RPMI8226 (cell line): ENCODE measurements at regions not wholly inside any gene's neighbourhood (a gene's known extent, or its start where the extent isn't known, plus 50 kb on each side); places are given as distances from the start of the nearest gene placed in this dataset.

Source experiments
- DNase-seq: peaks from one replicate; pipeline ENCODE4 v3.0.0-alpha.2; 2015

- DNase-seq, result no peak
These were observed 277.4 kb upstream of the PITX2 start for GRCh38 chr4:110900213-110900769.

- DNase-seq, result no peak
These were observed 279.6 kb upstream of the PITX2 start for GRCh38 chr4:110902500-110902899.

- no peak for DNase-seq
These were observed 281.7 kb upstream of the PITX2 start for GRCh38 chr4:110904435-110905065.

GRCh38 chr4:110905367-110905766 is 282.5 kb upstream of the PITX2 start:
- no peak for DNase-seq

- DNase-seq, result no peak
These were observed 285.0 kb upstream of the PITX2 start for GRCh38 chr4:110907801-110908313.

- DNase-seq, result no peak
These were observed 291.9 kb upstream of the PITX2 start for GRCh38 chr4:110914791-110915190.

- DNase-seq, result no peak
These were observed 292.4 kb upstream of the PITX2 start for GRCh38 chr4:110915301-110915700.

- DNase-seq, result no peak
These were observed 293.6 kb upstream of the PITX2 start for GRCh38 chr4:110916505-110916904.

- no peak for DNase-seq
These were observed 295.0 kb upstream of the PITX2 start for GRCh38 chr4:110917835-110918234.

GRCh38 chr4:110920990-110921389 is 298.1 kb upstream of the PITX2 start:
- no peak for DNase-seq

GRCh38 chr4:110924761-110925160 is 301.9 kb upstream of the PITX2 start:
- DNase-seq, result no peak

GRCh38 chr4:110926841-110927400 is 304.0 kb upstream of the PITX2 start:
- DNase-seq, result no peak

GRCh38 chr4:110933341-110933740 is 310.5 kb upstream of the PITX2 start:
- DNase-seq, result no peak

GRCh38 chr4:110944501-110944900 is 321.6 kb upstream of the PITX2 start:
- no peak for DNase-seq

- DNase-seq, result no peak
These were observed 322.7 kb upstream of the PITX2 start for GRCh38 chr4:110945600-110945999.

GRCh38 chr4:110949542-110949941 is 326.7 kb upstream of the PITX2 start:
- DNase-seq, result no peak

GRCh38 chr4:110950731-110951130 is 327.9 kb upstream of the PITX2 start:
- DNase-seq, result no peak

GRCh38 chr4:110953191-110953590 is 330.3 kb upstream of the PITX2 start:
- no peak for DNase-seq

- no peak for DNase-seq
These were observed 331.0 kb upstream of the PITX2 start for GRCh38 chr4:110953898-110954297.

GRCh38 chr4:110955748-110956147 is 332.9 kb upstream of the PITX2 start:
- DNase-seq, result no peak

GRCh38 chr4:110959041-110959643 is 336.3 kb upstream of the PITX2 start:
- no peak for DNase-seq

- no peak for DNase-seq
These were observed 338.2 kb upstream of the PITX2 start for GRCh38 chr4:110961066-110961465.

GRCh38 chr4:110962616-110963015 is 339.7 kb upstream of the PITX2 start:
- no peak for DNase-seq

- no peak for DNase-seq
These were observed 340.9 kb upstream of the PITX2 start for GRCh38 chr4:110963662-110964280.
